NB4 (cell line): ENCODE measurements at regions not wholly inside any gene's neighbourhood (a gene's known extent, or its start where the extent isn't known, plus 50 kb on each side); places are given as distances from the start of the nearest gene placed in this dataset.
A peak's percentile ranks its signal among the peaks of the same experiment; 100 is the strongest.

ENCODE experiments used
- DNase-seq: peaks from one replicate; pipeline ENCODE4 v3.0.0; 2010; ENCODE audit warnings: low read depth
- H3K4me3 ChIP-seq: one replicate; pipeline ENCODE4 v1.5.1; 2011; ENCODE audit warnings: mild to moderate bottlenecking, low read depth, low read length, moderate library complexity
- CTCF ChIP-seq: IDR thresholded peaks from one replicate; pipeline ENCODE4 v1.5.1; 2012; ENCODE audit warnings: low read depth, low read length
- MYC ChIP-seq: IDR thresholded peaks from 2 replicates; pipeline ENCODE4 v1.6.1; 2011; ENCODE audit warnings: low read depth, low read length
- POLR2A ChIP-seq: IDR thresholded peaks from 2 replicates; pipeline ENCODE4 v1.6.1; 2011; ENCODE audit warnings: mild to moderate bottlenecking; ENCODE audit not compliant: insufficient read length; ENCODE audit errors: extremely low read depth
- TF ChIP-seq, protein P1 (sequence below): IDR thresholded peaks from 2 replicates; pipeline ENCODE4 v1.6.1; 2011; ENCODE audit warnings: low read depth, low read length

GRCh38 chr3:16801698-16802097, 83.1 kb upstream of the PLCL2 start:
- peak; percentile 38 for DNase-seq
- no peak overlapping the region for H3K4me3 ChIP-seq
- TF ChIP-seq CTCF (no peak), POLR2A (no peak), MYC (no peak)
- TF ChIP-seq, protein P1, sequence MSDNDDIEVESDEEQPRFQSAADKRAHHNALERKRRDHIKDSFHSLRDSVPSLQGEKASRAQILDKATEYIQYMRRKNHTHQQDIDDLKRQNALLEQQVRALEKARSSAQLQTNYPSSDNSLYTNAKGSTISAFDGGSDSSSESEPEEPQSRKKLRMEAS: no peak

GRCh38 chr3:16802389-16802788, 82.4 kb upstream of the PLCL2 start:
- TF ChIP-seq CTCF (no peak), POLR2A (no peak), MYC (no peak)
- TF ChIP-seq, protein P1: no peak
- peak; percentile 18 for DNase-seq
- no peak overlapping the region for H3K4me3 ChIP-seq

- no peak for TF ChIP-seq MYC
- no peak for TF ChIP-seq POLR2A
- TF ChIP-seq, protein P1: no peak
- TF ChIP-seq CTCF: no peak
- H3K4me3 ChIP-seq: no peak overlapping the region
- DNase-seq: no peak
Observed at GRCh38 chr3:16803019-16803418, 81.7 kb upstream of the PLCL2 start.

DNA sequence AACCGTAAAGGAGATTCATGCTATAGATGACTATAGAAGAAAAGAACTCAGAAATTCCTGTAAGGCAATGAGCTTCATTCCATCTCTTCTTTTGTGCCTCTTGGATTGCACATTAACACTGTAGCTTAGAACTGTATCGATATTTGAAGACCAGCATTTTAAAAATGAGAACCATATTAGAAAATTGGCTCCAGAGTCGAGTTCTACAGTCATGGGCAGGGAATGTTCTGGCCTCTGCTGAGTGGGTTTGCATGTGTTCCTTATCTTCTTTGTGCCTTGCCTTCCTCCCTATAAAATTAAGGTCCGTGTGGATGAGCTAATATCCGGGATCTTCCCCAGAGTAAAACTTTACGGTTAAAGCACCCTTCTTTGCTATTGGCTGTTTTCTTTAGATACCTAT, 77.4 kb upstream of the PLCL2 start:
- H3K4me3 ChIP-seq: no peak overlapping the region
- DNase-seq: no peak
- TF ChIP-seq CTCF (no peak), MYC (no peak), POLR2A (no peak)
- TF ChIP-seq, protein P1: no peak

GRCh38 chr3:16808393-16809107, 76.2 kb upstream of the PLCL2 start:
- no peak for DNase-seq
- no peak for TF ChIP-seq POLR2A
- no peak for TF ChIP-seq CTCF
- TF ChIP-seq MYC: no peak
- TF ChIP-seq, protein P1: no peak
- H3K4me3 ChIP-seq: no peak overlapping the region
